ENCODE measurements at regions not wholly inside any gene's neighbourhood (a gene's known extent, or its start where the extent isn't known, plus 50 kb on each side); places are given as distances from the start of the nearest gene placed in this dataset.

GRCh38 chr10:94043431-94043990 is 49.8 kb downstream of the PLCE1 start:
- DNase-seq: no peak

GRCh38 chr10:94046098-94046497 is 52.4 kb downstream of the PLCE1 start:
- no peak for DNase-seq

GRCh38 chr10:94047293-94047692 is 53.6 kb downstream of the PLCE1 start:
- no peak for DNase-seq

GRCh38 chr10:94049911-94050310 is 56.2 kb downstream of the PLCE1 start:
- no peak for DNase-seq

DNA sequence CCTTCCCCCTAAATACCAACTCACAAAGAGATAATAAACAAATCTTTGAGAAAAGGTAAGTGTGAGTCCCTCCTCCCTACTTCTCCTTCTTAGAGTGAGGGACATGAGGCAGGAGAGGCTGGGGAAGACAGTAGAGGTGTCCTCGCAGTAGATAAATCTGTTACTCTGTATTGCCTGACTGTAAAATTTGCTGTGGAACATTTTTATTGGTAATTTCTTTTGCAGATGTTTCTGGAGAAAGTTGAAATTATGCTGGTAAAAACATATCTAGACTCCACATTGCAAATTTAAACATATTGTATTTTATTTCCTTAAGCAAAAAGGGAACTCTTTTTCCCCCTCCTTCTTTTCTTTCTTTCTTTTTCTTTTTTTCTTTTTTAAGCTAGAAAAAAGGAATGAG is 58.5 kb downstream of the PLCE1 start:
- no peak for DNase-seq

GRCh38 chr10:94052866-94053791 is 59.4 kb downstream of the PLCE1 start:
- DNase-seq: no peak

DNA sequence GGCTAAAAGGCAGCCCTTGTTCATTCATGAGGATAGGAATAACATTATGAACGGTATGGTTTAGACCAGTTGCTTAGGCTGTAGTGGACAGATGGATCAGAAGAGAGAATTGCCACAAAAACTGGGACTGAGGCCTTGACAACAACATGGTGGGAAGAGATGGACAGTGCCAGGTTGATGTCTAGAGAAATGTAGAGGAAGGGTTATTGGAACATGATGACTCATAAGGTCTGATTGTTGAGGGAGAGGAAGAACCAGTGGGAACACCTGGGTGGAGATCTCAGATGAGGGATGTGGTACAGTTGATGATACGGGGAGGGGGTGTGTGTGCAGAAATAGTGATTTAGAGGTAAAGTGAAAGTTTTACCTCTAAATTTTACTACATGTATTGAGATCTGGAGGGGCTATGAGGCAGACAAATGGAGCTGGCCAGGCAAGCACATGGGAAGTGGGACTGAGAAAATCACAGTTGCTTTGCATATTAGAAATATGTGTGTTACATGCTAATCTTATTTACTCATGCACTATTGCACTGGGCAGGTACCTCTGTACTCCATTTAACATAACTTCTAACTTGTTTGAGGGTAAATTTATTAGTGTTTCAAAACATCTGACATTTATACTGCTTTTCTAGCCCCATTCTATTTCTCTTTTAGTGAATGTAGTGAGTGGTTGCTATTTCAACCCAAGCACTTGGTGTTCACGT is 65.6 kb downstream of the PLCE1 start:
- DNase-seq: no peak

DNA sequence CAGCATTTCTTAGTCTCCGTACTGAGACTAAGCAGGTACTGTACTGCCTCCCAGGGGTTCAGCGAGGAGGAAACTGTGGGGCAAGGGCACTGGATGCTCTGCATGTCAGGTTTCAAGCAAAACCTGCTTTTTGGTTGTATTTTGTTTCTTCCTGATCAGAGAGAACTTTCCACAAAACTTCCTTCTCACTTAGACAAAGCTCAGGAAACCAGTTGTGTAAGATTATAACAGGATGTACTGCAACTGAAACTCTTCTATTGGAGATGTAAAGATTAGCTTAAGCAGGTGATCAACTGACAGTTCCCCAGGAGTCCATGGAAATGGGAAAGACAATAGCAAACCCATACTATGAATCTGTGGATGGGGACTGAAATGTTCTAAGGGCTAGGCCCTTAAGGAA is 67.3 kb downstream of the PLCE1 start:
- DNase-seq: no peak

GRCh38 chr10:94062611-94063010 is 68.9 kb downstream of the PLCE1 start:
- DNase-seq: no peak

DNA sequence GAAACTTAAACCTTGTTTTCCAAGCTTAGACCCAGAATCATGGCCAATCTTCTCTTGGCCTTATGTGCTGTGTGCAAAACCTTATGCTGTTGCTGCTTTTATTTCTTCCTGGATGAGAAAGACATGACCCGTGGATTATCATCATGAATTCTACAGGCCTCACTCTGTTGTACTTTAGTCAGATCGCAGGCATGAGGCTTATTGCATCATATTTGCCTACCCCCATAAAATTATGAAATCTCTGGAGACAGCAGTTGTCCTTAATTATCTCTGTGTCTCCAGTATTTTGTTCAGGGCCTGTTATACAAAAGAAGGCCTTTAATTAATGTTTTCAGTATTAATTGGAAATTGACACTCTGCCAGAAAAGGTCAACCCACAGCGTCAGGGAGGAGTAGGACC is 71.6 kb downstream of the PLCE1 start:
- DNase-seq: no peak

GRCh38 chr10:94065787-94066186 is 72.1 kb downstream of the PLCE1 start:
- no peak for DNase-seq

DNA sequence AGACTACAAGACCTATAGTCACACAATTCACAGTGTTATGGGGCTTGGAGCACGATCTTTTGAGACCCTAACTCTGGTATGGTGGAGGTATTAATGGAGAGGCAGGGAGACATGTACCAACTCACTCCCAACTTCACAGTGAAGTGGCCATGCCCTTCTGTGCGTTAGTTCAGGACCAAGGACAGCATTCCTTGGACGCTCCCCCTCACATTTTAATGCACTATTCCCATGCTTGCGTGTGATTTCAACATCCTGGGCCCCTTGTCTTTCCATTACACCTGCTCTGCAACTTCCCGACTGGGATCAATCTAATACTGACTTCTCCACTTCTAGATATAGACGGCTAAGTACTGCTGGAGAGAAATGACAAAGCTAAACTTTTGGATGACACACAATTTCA is 72.7 kb downstream of the PLCE1 start:
- no peak for DNase-seq

DNA sequence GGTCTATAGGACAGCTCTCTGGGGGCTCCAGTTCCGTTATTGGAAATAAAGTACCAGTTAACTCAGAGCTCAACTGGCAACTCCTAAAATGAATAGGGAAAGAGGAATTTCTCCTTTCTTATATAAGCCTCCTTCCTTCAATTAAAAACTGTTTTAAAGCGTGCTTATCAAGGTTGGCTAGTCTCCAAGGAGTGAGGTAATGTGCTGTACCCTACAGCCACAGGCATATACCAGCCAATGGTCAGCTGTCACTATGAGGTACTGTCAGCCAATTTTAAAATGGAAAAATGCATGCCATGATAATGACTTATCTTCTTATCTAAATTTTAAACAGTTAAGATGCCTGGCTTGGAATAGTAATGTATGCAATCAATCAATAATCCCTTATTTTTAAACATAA is 76.2 kb downstream of the PLCE1 start:
- DNase-seq: no peak

- no peak for DNase-seq
Observed at GRCh38 chr10:94074462-94074861, 80.7 kb downstream of the PLCE1 start.

DNA sequence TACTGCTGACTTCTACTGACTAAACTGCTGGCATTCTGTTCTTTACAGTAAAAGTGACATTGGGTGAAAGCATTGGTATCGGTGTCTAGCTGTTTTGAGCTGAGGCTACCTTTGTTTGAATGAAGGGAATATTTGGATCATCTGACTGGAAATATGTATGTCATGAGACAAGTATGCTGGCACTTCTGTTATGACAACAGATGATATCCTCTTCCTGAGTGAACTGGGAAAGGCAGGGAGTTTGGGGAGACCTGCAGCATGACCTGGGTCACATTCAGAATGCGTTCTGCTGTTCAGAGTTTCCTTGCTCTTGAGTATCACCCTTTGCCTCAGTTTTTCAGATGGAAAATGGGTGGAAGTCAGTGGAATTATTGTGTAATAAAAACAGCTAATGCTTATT is 81.8 kb downstream of the PLCE1 start:
- DNase-seq: no peak

DNA sequence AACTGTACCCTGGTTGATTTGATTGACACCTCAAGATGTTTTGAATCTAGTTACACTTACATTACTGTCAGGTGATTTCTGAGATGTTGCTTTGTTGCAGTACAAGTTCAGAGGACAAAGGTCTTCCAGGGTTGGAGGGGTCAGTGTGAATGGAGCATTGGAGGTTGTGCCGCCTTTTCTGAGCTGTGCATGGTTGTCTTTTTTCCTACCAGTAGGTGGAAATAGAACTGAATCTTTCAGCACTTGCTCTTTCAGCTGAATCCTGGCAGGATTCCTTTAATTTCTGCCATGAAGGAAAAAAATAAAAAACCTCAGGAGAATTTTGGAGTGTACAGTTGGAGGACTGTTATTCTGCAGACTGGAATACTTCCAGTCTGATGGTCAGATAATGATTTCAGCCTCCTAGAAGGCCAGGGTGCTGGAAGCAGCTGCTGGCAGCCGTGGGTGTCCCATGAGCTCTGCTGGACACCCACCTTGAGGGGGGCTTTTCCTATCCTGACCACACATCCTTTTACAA is 82.7 kb downstream of the PLCE1 start:
- DNase-seq: no peak

GRCh38 chr10:94077042-94077441 is 83.3 kb downstream of the PLCE1 start:
- DNase-seq: no peak

- no peak for DNase-seq
Observed at GRCh38 chr10:94080108-94080507, 86.4 kb downstream of the PLCE1 start.

GRCh38 chr10:94083662-94084265 is 90.0 kb downstream of the PLCE1 start:
- DNase-seq: no peak

DNA sequence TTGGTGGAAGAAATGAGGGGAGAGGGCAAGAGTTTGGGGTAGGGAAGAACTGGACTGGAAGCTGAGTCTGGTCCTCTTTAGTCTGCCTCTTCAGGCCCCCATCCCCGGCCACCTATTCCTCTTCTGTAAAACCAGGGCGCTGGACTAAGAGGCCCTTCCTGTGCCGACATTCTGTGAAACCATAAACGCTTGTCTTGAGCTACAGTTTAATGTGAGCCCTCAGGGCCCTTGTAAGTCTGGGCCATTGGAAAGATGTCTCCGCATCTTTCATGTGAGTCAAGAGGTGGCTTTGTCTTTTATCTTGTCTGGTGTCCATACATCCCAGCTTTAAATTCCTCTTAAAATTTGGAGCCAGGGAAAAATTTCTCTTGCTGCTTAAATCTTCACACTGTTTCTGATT is 90.6 kb downstream of the PLCE1 start:
- no peak for DNase-seq

DNA sequence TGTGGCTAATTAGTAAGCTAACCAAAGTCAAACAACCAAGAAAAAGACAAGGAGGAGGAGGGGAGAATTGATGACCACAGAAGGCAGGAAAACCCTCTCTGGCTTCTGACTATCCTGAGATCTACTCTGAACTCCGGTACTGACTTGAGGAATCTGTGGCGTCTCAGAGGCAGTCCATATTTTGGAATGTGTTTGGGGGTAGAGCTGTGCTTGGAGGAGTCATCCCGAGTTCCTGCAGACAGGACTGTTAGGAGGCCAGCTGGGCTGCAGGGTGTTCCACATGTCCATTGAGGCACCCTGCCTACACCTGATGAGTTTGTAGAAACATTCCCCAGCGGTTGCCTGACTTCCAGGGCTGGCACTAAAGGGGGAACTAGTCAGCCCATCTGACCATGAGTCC is 91.6 kb downstream of the PLCE1 start:
- no peak for DNase-seq

DNA sequence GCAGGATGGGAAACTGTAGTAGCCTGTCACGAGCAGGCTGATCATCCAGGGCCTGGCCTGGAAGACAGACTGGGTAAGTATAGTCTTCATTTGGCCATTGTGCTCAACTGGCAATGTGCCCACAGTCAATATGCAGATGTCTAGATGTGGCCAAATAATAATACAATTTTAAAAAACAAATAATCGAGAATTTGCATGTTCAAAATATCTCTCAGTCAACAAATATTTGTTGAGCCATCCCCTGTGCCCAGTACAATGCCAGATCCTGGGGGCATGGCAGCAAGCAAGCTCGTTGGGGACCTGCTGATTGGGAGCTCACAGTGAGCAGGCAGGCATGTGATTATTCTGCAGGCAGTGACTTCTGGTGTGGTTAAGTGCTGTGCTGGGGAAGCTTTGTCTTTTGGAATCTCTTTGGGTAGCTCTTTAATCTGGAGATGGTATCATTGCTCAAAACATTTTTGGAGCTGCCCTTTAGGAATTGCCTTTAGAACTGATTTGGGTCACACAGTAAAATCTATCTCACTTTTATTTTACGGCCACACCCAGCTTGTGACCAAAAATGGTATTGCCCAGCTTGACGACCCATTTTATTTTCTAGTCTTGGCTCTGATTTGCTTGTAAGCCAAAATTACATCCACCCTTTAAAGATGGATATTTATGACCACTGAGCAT is 92.2 kb downstream of the PLCE1 start:
- DNase-seq: no peak

- DNase-seq: no peak
Observed at GRCh38 chr10:94088926-94089381, 95.2 kb downstream of the PLCE1 start.
